HG02884 (cell line): ENCODE measurements at regions not wholly inside any gene's neighbourhood (a gene's known extent, or its start where the extent isn't known, plus 50 kb on each side); places are given as distances from the start of the nearest gene placed in this dataset.
"Not testable (repeated sequence)": the region's sequence is repeated elsewhere in the genome, so short reads cannot be mapped to it uniquely, and the experiment has no call there.

ENCODE experiments used
- ATAC-seq: cut with Tn5 transposase; IDR thresholded peaks from one replicate; pipeline ENCODE4 v1.9.1; 2021; ENCODE audit warnings: mild to moderate bottlenecking, moderate library complexity; ENCODE audit not compliant: unreplicated experiment

- no peak for ATAC-seq
Observed at GRCh38 chr1:178606839-178607238, 93.9 kb downstream of the TEX35 start.

- peak; percentile 47 for ATAC-seq
Observed at GRCh38 chr1:178607718-178608408, 95.0 kb downstream of the TEX35 start.

DNA sequence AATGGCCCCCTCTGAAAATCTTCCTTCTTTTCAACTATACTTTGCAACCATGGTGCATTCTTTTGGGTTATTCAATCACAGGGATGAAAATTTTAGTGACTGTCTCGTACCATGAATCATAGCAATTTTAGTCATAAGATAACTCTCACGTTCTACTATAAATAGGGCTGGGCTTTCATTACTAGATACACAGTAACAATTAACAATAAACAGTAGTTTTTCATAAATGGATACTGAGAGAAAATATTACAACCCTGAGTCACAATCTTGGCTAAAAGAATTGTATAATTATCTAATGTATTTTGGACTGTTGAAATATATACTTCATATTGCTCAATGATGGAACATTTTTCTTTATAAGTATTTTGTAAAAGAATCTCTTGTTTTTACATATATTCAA lies 96.1 kb downstream of the TEX35 start:
- no peak for ATAC-seq

- ATAC-seq: not testable (repeated sequence)
Observed at GRCh38 chr1:178610690-178611410, 97.9 kb downstream of the TEX35 start.

DNA sequence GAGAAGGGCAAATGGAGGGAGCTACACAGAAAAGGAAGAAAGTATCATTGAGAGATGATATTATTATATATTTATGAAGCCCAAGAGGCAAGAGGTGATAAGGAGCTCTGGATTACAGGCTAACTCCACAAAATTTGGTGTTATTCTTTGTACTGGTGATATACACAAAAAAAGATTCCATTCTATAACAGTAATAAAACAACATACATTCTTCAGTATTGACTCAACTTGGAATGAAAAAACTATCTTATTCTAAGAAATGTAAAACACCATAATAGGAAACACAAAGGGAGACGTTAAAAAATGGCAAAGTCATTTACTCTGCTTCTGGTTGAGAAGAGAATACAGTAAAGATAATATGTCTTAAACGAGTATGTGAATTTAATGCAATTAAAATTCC lies 99.4 kb downstream of the TEX35 start:
- ATAC-seq: no peak

DNA sequence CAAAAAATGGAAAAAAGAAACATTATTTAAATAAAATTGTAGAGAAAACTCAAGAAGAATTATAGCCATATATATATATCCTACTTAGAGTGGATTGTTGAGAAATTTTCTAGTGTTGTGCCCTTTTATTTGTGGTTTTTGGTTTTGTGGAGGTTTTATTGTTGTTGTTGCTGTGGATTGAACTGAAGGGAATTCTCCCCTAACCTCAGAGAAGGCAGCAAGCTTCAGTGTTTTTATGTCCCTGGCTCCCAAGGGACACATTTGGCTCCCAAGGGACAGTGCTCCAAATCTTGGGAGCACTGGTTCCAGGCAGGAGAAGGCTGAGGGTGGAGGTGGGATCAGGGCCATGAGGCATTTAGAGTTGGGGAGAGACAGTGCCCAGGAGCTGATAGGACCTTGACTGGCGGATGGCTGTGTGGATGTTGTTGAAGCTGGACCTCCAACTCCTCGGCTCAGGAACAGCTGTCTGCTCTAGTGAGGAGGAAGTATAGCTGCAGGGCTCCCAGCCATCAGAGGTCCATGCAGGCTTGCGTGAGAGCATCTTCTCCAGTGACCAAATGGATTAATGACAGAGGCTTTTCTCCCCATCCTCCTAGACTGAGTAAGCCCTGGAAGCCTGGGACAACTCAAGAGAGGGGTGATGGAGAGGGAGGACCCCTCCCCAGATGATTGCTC lies 100.5 kb downstream of the TEX35 start:
- ATAC-seq: no peak

DNA sequence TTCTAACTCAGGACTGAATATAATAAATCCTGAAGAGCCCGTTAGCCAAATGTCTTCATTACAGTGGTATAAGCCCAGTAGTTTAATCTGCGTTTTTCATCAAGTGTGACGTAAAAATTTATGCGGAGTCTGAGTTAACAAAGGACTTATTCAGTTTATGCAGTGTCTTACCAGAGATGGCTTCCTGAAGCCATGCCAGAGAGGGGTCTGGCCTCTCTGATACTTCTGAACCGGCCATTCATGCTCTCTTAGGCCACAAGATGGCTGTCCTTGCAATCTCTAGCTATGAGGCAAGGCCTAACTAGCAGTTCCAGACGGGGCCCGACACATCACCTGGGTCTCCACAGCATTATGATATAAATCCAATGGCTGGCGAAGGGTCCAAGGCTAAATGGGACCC lies 101.4 kb downstream of the TEX35 start:
- no peak for ATAC-seq

DNA sequence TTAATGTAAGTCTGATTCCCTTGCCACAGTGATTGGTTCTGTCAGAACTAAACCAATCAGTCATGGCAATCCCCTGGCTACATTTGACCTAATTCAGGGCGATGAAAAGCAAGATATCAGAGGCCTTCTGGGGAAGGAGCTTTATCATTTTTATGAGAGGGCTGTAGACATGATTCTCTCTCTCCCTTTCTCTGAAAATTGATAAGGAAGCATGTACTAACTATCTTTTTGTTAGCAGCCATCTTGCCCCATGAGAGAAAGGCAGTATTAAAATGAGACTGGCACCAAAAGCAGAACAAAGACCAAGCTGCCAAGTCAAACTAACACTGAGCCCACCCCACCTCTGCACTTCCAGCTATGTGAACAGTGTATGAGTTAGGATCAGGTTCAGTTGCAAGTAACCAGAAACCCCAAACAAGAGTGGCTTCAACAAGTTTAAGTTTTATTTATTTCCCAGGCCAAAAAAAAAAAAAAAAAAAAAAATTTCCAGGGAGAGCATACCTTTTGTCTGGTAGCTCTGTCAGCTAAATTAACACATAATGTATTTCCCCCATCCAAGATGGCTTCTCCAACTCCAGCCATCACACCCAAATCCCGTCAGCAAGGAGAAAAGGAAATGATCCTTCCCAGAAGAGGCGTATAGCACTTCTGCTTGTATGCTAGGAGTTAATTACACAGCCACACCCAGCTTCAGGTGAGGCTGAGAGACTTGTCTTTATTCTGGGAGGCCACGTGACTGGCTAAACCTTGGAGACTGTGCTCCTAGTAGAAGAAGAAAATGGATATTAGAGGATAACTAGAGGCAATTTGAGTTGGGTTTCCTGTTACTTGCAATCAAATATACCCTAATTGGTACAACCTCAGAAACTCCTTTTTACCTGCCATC lies 105.8 kb upstream of the RALGPS2 start:
- ATAC-seq: no peak

GRCh38 chr1:178620584-178621475 lies 104.2 kb upstream of the RALGPS2 start:
- ATAC-seq: no peak

DNA sequence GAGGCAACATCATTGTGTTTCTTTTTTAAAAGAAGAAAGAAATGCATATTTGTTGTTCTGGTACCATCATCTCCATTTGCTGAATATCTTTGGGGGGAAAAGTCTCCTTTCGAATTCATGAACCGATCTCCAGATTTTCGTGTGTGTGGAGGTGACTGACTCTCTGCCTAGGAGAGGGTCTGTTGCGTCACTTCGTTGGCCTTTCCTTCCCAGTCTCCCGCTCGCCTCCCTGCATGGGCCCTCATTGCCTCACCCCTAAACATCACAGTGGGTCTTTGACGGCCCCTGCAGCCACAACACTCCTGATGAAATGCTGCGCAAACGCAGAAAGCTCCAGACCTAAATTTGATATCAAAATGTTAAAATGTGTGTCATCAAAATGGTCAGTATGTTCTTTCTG lies 103.2 kb upstream of the RALGPS2 start:
- ATAC-seq: no peak

DNA sequence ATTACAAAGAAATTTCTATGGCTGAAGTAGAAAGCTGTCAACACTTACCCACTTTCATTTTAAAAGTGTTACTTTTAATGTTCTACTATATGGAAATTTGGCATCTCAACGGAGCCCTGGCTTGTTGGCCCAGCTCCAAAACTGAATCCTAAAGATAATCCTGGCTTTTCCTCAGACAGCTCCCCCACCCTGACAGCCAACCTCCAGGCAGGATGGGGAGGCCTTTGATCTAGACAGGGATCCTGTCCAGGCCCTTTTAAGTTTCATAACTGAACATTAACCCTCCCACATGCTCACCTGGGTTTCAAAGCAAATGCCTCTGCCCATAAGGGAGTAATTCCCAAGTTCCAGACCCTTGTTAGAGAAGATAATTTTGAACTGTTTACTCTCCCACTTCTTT lies 99.3 kb upstream of the RALGPS2 start:
- ATAC-seq: no peak

DNA sequence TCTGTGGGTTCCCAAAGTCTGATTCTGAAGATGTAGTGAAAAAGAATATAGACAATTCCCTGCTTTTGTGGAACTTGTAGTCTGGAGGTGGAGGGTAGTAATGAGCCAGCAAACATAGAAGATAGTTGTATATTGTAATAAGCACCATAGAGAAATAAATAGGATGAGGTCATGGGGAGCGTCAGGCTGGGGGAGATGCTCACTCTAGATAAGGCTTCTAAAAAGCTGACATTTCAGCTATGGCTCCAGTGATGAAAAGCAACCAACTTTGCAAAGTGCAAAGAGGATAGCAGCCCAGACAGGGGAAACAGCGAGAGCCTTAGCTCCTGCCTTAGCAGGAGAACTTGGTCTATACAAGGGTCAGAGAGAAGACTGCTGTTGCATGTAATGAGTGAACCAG lies 98.0 kb upstream of the RALGPS2 start:
- ATAC-seq: no peak

- no peak for ATAC-seq
Observed at GRCh38 chr1:178628637-178629251, 96.3 kb upstream of the RALGPS2 start.

GRCh38 chr1:178629252-178630154 lies 95.5 kb upstream of the RALGPS2 start:
- ATAC-seq: no peak

DNA sequence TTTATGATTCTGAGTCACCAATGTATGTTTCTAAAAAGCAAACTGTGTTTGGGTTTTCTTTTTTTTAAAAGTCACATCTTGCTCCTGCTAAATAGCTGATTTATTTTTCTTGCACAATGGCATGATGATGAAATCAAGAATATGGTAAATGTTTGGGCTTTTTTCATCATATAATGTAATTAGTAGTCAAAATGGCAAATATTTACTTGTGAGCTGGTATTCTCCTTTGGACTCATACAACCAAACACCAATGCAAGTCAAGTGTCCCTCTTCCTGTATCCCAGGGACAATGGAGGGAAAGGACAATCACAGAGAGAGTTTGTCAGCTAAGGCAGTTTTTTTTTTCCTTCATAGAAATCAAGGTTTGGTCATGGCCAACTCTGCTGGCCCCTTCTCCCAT lies 94.6 kb upstream of the RALGPS2 start:
- ATAC-seq: no peak

GRCh38 chr1:178632653-178633052 lies 92.4 kb upstream of the RALGPS2 start:
- no peak for ATAC-seq

- no peak for ATAC-seq
Observed at GRCh38 chr1:178633056-178633455, 92.0 kb upstream of the RALGPS2 start.

- no peak for ATAC-seq
Observed at GRCh38 chr1:178634445-178634844, 90.6 kb upstream of the RALGPS2 start.

GRCh38 chr1:178637841-178638240 lies 87.2 kb upstream of the RALGPS2 start:
- ATAC-seq: no peak
